ENCODE measurements at regions not wholly inside any gene's neighbourhood (a gene's known extent, or its start where the extent isn't known, plus 50 kb on each side); places are given as distances from the start of the nearest gene placed in this dataset.

GRCh38 chr4:100876546-100876945, 358.7 kb upstream of the EMCN start:
- no peak for TF ChIP-seq CTCF (conservative IDR thresholded peaks at IDR 0.05)
- TF ChIP-seq EZH2 (IDR thresholded peaks at IDR 0.05; ENCODE audit: low read depth), result no peak
